Tibial nerve (tissue), 4 donors: ENCODE measurements at regions not wholly inside any gene's neighbourhood (a gene's known extent, or its start where the extent isn't known, plus 50 kb on each side); places are given as distances from the start of the nearest gene placed in this dataset.

Source experiments
- CTCF ChIP-seq, 5 experiments: fragments of 200-600 bp in 3 of 5; fragments of 450-650 bp in 2 of 5; sonication (generic) in 3 of 5; IDR thresholded peaks; one replicate each; pipeline ENCODE4 v1.5.1; 2016 to 2019; ENCODE audit warnings: antibody characterized with exemption in 5 of 5, mild to moderate bottlenecking in 3 of 5, moderate library complexity in 2 of 5
- EP300 ChIP-seq, 2 donors: sonication (generic); formaldehyde crosslinking; IDR thresholded peaks; one replicate each; pipeline ENCODE4 v1.6.1; 2017; ENCODE audit warnings: antibody characterized with exemption in 2 of 2, mild to moderate bottlenecking in 1 of 2
- POLR2A ChIP-seq, 2 donors: fragments of 450-650 bp; IDR thresholded peaks; one replicate each; pipeline ENCODE4 v1.6.1; 2017; ENCODE audit warnings: antibody characterized with exemption in 2 of 2, mild to moderate bottlenecking in 2 of 2, moderate library complexity in 2 of 2

GRCh38 chr5:57805732-57806131 is 323.1 kb upstream of the ACTBL2 start:
- TF ChIP-seq POLR2A (IDR thresholded peaks at IDR 0.05) = no peak
- TF ChIP-seq CTCF (IDR thresholded peaks at IDR 0.05) = no peak
- no peak for TF ChIP-seq EP300 (IDR thresholded peaks at IDR 0.05)
